ENCODE measurements at regions not wholly inside any gene's neighbourhood (a gene's known extent, or its start where the extent isn't known, plus 50 kb on each side); places are given as distances from the start of the nearest gene placed in this dataset.

DNA sequence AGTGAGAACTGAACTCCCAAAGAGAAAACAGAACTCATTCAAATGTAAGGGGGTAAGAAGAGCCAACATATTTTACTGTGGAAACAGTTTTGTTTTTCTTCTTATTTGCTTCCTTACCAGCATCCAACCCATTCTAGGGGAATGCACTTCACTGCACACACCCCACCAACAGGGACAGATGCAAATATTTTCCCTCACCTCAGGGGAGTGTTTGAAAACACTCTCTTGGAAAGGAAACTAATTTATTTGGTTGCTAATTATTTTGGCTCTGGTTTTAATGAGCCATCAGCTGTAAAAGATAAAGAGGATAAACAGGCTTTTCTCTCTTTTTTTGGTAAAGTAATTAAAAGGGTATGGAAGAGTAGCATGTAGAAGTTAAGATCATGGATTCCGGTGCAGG, 413.4 kb downstream of the MAN2A1 start:
- TF ChIP-seq, protein P1, sequence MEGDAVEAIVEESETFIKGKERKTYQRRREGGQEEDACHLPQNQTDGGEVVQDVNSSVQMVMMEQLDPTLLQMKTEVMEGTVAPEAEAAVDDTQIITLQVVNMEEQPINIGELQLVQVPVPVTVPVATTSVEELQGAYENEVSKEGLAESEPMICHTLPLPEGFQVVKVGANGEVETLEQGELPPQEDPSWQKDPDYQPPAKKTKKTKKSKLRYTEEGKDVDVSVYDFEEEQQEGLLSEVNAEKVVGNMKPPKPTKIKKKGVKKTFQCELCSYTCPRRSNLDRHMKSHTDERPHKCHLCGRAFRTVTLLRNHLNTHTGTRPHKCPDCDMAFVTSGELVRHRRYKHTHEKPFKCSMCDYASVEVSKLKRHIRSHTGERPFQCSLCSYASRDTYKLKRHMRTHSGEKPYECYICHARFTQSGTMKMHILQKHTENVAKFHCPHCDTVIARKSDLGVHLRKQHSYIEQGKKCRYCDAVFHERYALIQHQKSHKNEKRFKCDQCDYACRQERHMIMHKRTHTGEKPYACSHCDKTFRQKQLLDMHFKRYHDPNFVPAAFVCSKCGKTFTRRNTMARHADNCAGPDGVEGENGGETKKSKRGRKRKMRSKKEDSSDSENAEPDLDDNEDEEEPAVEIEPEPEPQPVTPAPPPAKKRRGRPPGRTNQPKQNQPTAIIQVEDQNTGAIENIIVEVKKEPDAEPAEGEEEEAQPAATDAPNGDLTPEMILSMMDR (IDR thresholded peaks at IDR 0.05): no peak
- TF ChIP-seq POLR2A (IDR thresholded peaks at IDR 0.05): no peak
